Smooth muscle cell (in vitro differentiated cells): ENCODE measurements at regions not wholly inside any gene's neighbourhood (a gene's known extent, or its start where the extent isn't known, plus 50 kb on each side); places are given as distances from the start of the nearest gene placed in this dataset.

Experiments used
- DNase-seq: peaks from one replicate; lab custom pipeline; 2025; ENCODE audit not compliant: unreplicated experiment; lab: John Stamatoyannopoulos, UW
- H2AFZ ChIP-seq: fragments of 200-600 bp; sonication (generic); 2 replicates; pipeline ENCODE4 v1.6.0; 2016; ENCODE audit warnings: antibody characterized with exemption, low read depth, mild to moderate bottlenecking
- H3F3A ChIP-seq: fragments of 200-600 bp; sonication (generic); 2 replicates; pipeline ENCODE4 v1.6.0; 2017; ENCODE audit warnings: antibody characterized with exemption, low read depth
- H3K27ac ChIP-seq: fragments of 200-600 bp; sonication (generic); 2 replicates; pipeline ENCODE4 v1.5.1; 2016; ENCODE audit warnings: low read depth, mild to moderate bottlenecking
- H3K27me3 ChIP-seq: fragments of 200-600 bp; sonication (generic); 2 replicates; pipeline ENCODE4 v1.6.1; 2016; ENCODE audit warnings: low read depth, mild to moderate bottlenecking
- H3K36me3 ChIP-seq: fragments of 200-600 bp; sonication (generic); 2 replicates; pipeline ENCODE4 v1.5.1; 2016; ENCODE audit warnings: low read depth
- H3K4me1 ChIP-seq: fragments of 200-600 bp; sonication (generic); 2 replicates; pipeline ENCODE4 v1.5.1; 2016; ENCODE audit warnings: low read depth
- H3K4me2 ChIP-seq: fragments of 200-600 bp; sonication (generic); 2 replicates; pipeline ENCODE4 v1.6.0; 2016; ENCODE audit warnings: mild to moderate bottlenecking
- H3K4me3 ChIP-seq: fragments of 200-600 bp; sonication (generic); 2 replicates; pipeline ENCODE4 v1.5.1; 2016; ENCODE audit warnings: mild to moderate bottlenecking
- H3K79me2 ChIP-seq: fragments of 200-600 bp; sonication (generic); 2 replicates; pipeline ENCODE4 v1.6.0; 2016; ENCODE audit warnings: low read depth, mild to moderate bottlenecking
- H3K9ac ChIP-seq: fragments of 200-600 bp; sonication (generic); 2 replicates; pipeline ENCODE4 v1.6.0; 2016; ENCODE audit warnings: low read depth
- H3K9me3 ChIP-seq: fragments of 200-600 bp; sonication (generic); replicated peaks from 2 replicates; pipeline ENCODE4 v1.5.1; 2016; ENCODE audit warnings: low read depth
- H4K20me1 ChIP-seq: fragments of 200-600 bp; sonication (generic); 2 replicates; pipeline ENCODE4 v1.6.0; 2016; ENCODE audit warnings: low read depth
- CTCF ChIP-seq: fragments of 200-600 bp; sonication (generic); IDR thresholded peaks from 2 replicates; pipeline ENCODE4 v1.5.1; 2017; ENCODE audit warnings: borderline replicate concordance, mild to moderate bottlenecking, antibody characterized with exemption; ENCODE audit not compliant: insufficient read depth, poor library complexity, severe bottlenecking
- WGBS: methylation state at CpG from one replicate; pipeline ENCODE4 v1.1.7; 2016; ENCODE audit warnings: low lambda C conversion rate; 5-methylcytosine and 5-hydroxymethylcytosine counted together

- no peak overlapping the region for H2AFZ ChIP-seq
- H3K9ac ChIP-seq, result no peak overlapping the region
- H3K9me3 ChIP-seq, result no peaks in the 10 kb centered on the region
- no peaks in the 10 kb centered on the region for H3K4me1 ChIP-seq
- H3F3A ChIP-seq, result no peaks in the 10 kb centered on the region
- H3K27me3 ChIP-seq, result no peaks in the 10 kb centered on the region
- no peak for TF ChIP-seq CTCF
- no peak for DNase-seq
- no peak overlapping the region for H3K4me3 ChIP-seq
- no peak overlapping the region for H3K4me2 ChIP-seq
- no peaks in the 10 kb centered on the region for H3K79me2 ChIP-seq
- no peaks in the 10 kb centered on the region for H3K36me3 ChIP-seq
- no peaks in the 10 kb centered on the region for H4K20me1 ChIP-seq
- H3K27ac ChIP-seq, result no peak overlapping the region
Observed at GRCh38 chr14:23805761-23806160, 147.8 kb upstream of the DHRS4 start.

GRCh38 chr14:23814527-23815256 lies 138.9 kb upstream of the DHRS4 start:
- H4K20me1 ChIP-seq, result no peaks in the 10 kb centered on the region
- no peak overlapping the region for H3K9ac ChIP-seq
- H3K27me3 ChIP-seq, result no peaks in the 10 kb centered on the region
- 72% methylated on average over 6 of the region's 6 CpGs for WGBS
- no peak overlapping the region for H3K4me2 ChIP-seq
- H3K36me3 ChIP-seq, result no peaks in the 10 kb centered on the region
- DNase-seq, result no peak
- no peaks in the 10 kb centered on the region for H3K79me2 ChIP-seq
- no peak overlapping the region for H2AFZ ChIP-seq
- no peak for TF ChIP-seq CTCF
- no peak overlapping the region for H3K27ac ChIP-seq
- no peaks in the 10 kb centered on the region for H3K4me1 ChIP-seq
- no peaks in the 10 kb centered on the region for H3F3A ChIP-seq
- H3K9me3 ChIP-seq, result peaks cover 7% of the 10 kb centered on the region
- no peak overlapping the region for H3K4me3 ChIP-seq

- no peak overlapping the region for H3K27ac ChIP-seq
- no peak overlapping the region for H2AFZ ChIP-seq
- no peak overlapping the region for H3K4me3 ChIP-seq
- H3K27me3 ChIP-seq, result no peaks in the 10 kb centered on the region
- H3K9ac ChIP-seq, result no peak overlapping the region
- H4K20me1 ChIP-seq, result no peaks in the 10 kb centered on the region
- no peak for TF ChIP-seq CTCF
- peaks cover 7% of the 10 kb centered on the region for H3K9me3 ChIP-seq
- no peak for DNase-seq
- H3F3A ChIP-seq, result no peaks in the 10 kb centered on the region
- H3K4me2 ChIP-seq, result no peak overlapping the region
- H3K4me1 ChIP-seq, result no peaks in the 10 kb centered on the region
- 66% methylated on average over 5 of the region's 5 CpGs for WGBS
- H3K36me3 ChIP-seq, result no peaks in the 10 kb centered on the region
- H3K79me2 ChIP-seq, result no peaks in the 10 kb centered on the region
Observed at GRCh38 chr14:23816371-23816770, 137.2 kb upstream of the DHRS4 start.

GRCh38 chr14:23817164-23817767 lies 136.3 kb upstream of the DHRS4 start:
- H3K27ac ChIP-seq, result no peak overlapping the region
- WGBS, result 38% methylated on average over 4 of the region's 4 CpGs
- H2AFZ ChIP-seq, result no peak overlapping the region
- no peak overlapping the region for H3K4me2 ChIP-seq
- no peak overlapping the region for H3K4me3 ChIP-seq
- TF ChIP-seq CTCF, result no peak
- H3K4me1 ChIP-seq, result no peaks in the 10 kb centered on the region
- DNase-seq, result no peak
- H3F3A ChIP-seq, result no peaks in the 10 kb centered on the region
- no peaks in the 10 kb centered on the region for H3K79me2 ChIP-seq
- no peak overlapping the region for H3K9ac ChIP-seq
- H4K20me1 ChIP-seq, result no peaks in the 10 kb centered on the region
- no peaks in the 10 kb centered on the region for H3K27me3 ChIP-seq
- H3K9me3 ChIP-seq, result peaks cover 7% of the 10 kb centered on the region
- no peaks in the 10 kb centered on the region for H3K36me3 ChIP-seq
